Parathyroid adenoma (tissue), 2 donors: ENCODE measurements at regions not wholly inside any gene's neighbourhood (a gene's known extent, or its start where the extent isn't known, plus 50 kb on each side); places are given as distances from the start of the nearest gene placed in this dataset.

Experiments used
- H2AFZ ChIP-seq: fragments of 300-600 bp; sonication (generic); one replicate; pipeline ENCODE4 v1.7.0; 2017; ENCODE audit warnings: antibody characterized with exemption, mild to moderate bottlenecking
- H3K27ac ChIP-seq: fragments of 300-600 bp; sonication (generic); one replicate; pipeline ENCODE4 v1.7.0; 2017
- H3K27me3 ChIP-seq: fragments of 300-600 bp; sonication (generic); one replicate; pipeline ENCODE4 v1.7.0; 2017; ENCODE audit warnings: low read length; ENCODE audit not compliant: control insufficient read depth, insufficient read depth
- H3K36me3 ChIP-seq: fragments of 300-600 bp; sonication (generic); one replicate; pipeline ENCODE4 v1.7.0; 2017; ENCODE audit warnings: low read length; ENCODE audit not compliant: control insufficient read depth, insufficient read depth
- H3K4me1 ChIP-seq: fragments of 300-600 bp; sonication (generic); one replicate; pipeline ENCODE4 v1.7.0; 2017; ENCODE audit warnings: control low read depth
- H3K4me2 ChIP-seq: fragments of 300-600 bp; sonication (generic); one replicate; pipeline ENCODE4 v1.7.0; 2017; ENCODE audit warnings: low read length
- H3K4me3 ChIP-seq: fragments of 300-600 bp; sonication (generic); one replicate; pipeline ENCODE4 v1.7.0; 2017; ENCODE audit warnings: low read depth, low read length
- H3K79me2 ChIP-seq: fragments of 300-600 bp; sonication (generic); one replicate; pipeline ENCODE4 v1.7.0; 2017; ENCODE audit warnings: control low read depth
- H3K9ac ChIP-seq: fragments of 300-600 bp; sonication (generic); one replicate; pipeline ENCODE4 v1.7.0; 2017; ENCODE audit warnings: mild to moderate bottlenecking
- H3K9me3 ChIP-seq: fragments of 300-600 bp; sonication (generic); one replicate; pipeline ENCODE4 v1.7.0; 2017; ENCODE audit warnings: low read length; ENCODE audit not compliant: control insufficient read depth
- CTCF ChIP-seq: fragments of 300-600 bp; sonication (generic); IDR thresholded peaks from one replicate; pipeline ENCODE4 v1.7.0; 2017; ENCODE audit warnings: antibody characterized with exemption, mild to moderate bottlenecking
- donor health status: primary hyperparathyroidism.

GRCh38 chr2:238739668-238740067 lies 108.2 kb upstream of the TWIST2 start:
- no peak overlapping the region for H3K9ac ChIP-seq
- H3K79me2 ChIP-seq = no peaks in the 10 kb centered on the region
- H3K4me1 ChIP-seq = no peaks in the 10 kb centered on the region
- no peaks in the 10 kb centered on the region for H3K9me3 ChIP-seq
- no peak overlapping the region for H2AFZ ChIP-seq
- no peak overlapping the region for H3K4me3 ChIP-seq
- no peaks in the 10 kb centered on the region for H3K36me3 ChIP-seq
- H3K27me3 ChIP-seq = peaks cover 3% of the 10 kb centered on the region
- no peak overlapping the region for H3K4me2 ChIP-seq
- no peak for TF ChIP-seq CTCF
- no peak overlapping the region for H3K27ac ChIP-seq

GRCh38 chr2:238741277-238741676 lies 106.6 kb upstream of the TWIST2 start:
- Histone ChIP-seq H3K4me1 (no peaks in the 10 kb centered on the region), H3K9me3 (no peaks in the 10 kb centered on the region), H3K79me2 (no peaks in the 10 kb centered on the region), H3K27me3 (peaks cover 3% of the 10 kb centered on the region), H3K9ac (no peak overlapping the region), H2AFZ (no peak overlapping the region), H3K36me3 (no peaks in the 10 kb centered on the region), H3K4me2 (no peak overlapping the region), H3K4me3 (no peak overlapping the region), H3K27ac (no peak overlapping the region)
- no peak for TF ChIP-seq CTCF

- no peak for TF ChIP-seq CTCF
- Histone ChIP-seq H3K27me3 (peaks cover 3% of the 10 kb centered on the region), H3K4me2 (no peak overlapping the region)
Measured at GRCh38 chr2:238742066-238742465, 105.8 kb upstream of the TWIST2 start.

GRCh38 chr2:238742664-238743063 lies 105.2 kb upstream of the TWIST2 start:
- no peaks in the 10 kb centered on the region for H3K79me2 ChIP-seq
- H3K27ac ChIP-seq = no peak overlapping the region
- peaks cover 3% of the 10 kb centered on the region for H3K27me3 ChIP-seq
- no peak overlapping the region for H3K9ac ChIP-seq
- no peak overlapping the region for H3K4me2 ChIP-seq
- H3K4me3 ChIP-seq = no peak overlapping the region
- no peak overlapping the region for H2AFZ ChIP-seq
- H3K36me3 ChIP-seq = no peaks in the 10 kb centered on the region
- H3K4me1 ChIP-seq = no peaks in the 10 kb centered on the region
- no peak for TF ChIP-seq CTCF
- H3K9me3 ChIP-seq = no peaks in the 10 kb centered on the region

More at GRCh38 chr2:238742066-238742465, 105.8 kb upstream of the TWIST2 start:
- Histone ChIP-seq H2AFZ (no peak overlapping the region), H3K9me3 (no peaks in the 10 kb centered on the region), H3K4me1 (no peaks in the 10 kb centered on the region), H3K36me3 (no peaks in the 10 kb centered on the region), H3K9ac (no peak overlapping the region), H3K79me2 (no peaks in the 10 kb centered on the region), H3K27ac (no peak overlapping the region), H3K4me3 (no peak overlapping the region)

GRCh38 chr2:238743243-238744065 lies 104.4 kb upstream of the TWIST2 start:
- H3K9ac ChIP-seq = no peak overlapping the region
- no peak overlapping the region for H3K4me2 ChIP-seq
- no peaks in the 10 kb centered on the region for H3K4me1 ChIP-seq
- TF ChIP-seq CTCF = no peak
- H3K4me3 ChIP-seq = no peak overlapping the region
- no peaks in the 10 kb centered on the region for H3K36me3 ChIP-seq
- H2AFZ ChIP-seq = no peak overlapping the region
- no peaks in the 10 kb centered on the region for H3K9me3 ChIP-seq
- H3K79me2 ChIP-seq = no peaks in the 10 kb centered on the region
- H3K27me3 ChIP-seq = peaks cover 3% of the 10 kb centered on the region
- no peak overlapping the region for H3K27ac ChIP-seq
